CD4-positive, alpha-beta T cell (primary cell): ENCODE measurements at regions not wholly inside any gene's neighbourhood (a gene's known extent, or its start where the extent isn't known, plus 50 kb on each side); places are given as distances from the start of the nearest gene placed in this dataset.

Experiments
- ATAC-seq: fragments of 200-7000 bp; cut with Tn5 transposase; one replicate; pipeline ENCODE4 v1.10.0; 2022; ENCODE audit warnings: mild to moderate bottlenecking; ENCODE audit not compliant: poor library complexity
- CTCF ChIA-PET: fragments of 350-600 bp; sonication (Branson Sonifier 250); formaldehyde crosslinking; loops from one replicate; lab custom pipeline; 2021; ENCODE audit warnings: antibody characterized with exemption, inconsistent platforms; lab: Charles Lee
- POLR2A ChIA-PET: fragments of 350-600 bp; sonication (Branson Sonifier 250); formaldehyde crosslinking; loops from one replicate; lab custom pipeline; 2021; ENCODE audit warnings: antibody characterized with exemption, inconsistent platforms; lab: Charles Lee
- DNase-seq, 14 experiments: peaks; one replicate each; pipeline ENCODE4 v3.0.0-alpha.2; 2013 to 2020; ENCODE audit warnings: mixed read lengths in 2 of 14
- H3K27ac ChIP-seq, 2 donors: one replicate each; pipeline versions ENCODE4 v1.5.1 to v1.7.0; 2013; ENCODE audit warnings: low read length in 2 of 2, low read depth in 1 of 2, mild to moderate bottlenecking in 1 of 2
- H3K27me3 ChIP-seq, 2 experiments: 1 replicate in 1 of 2; 2 replicates in 1 of 2; pipeline versions ENCODE4 v1.6.1 to v1.7.0; 2013; ENCODE audit warnings: low read length in 2 of 2, control low read depth in 1 of 2, mild to moderate bottlenecking in 1 of 2, moderate library complexity in 1 of 2; ENCODE audit not compliant: insufficient read depth in 2 of 2, control insufficient read depth in 1 of 2
- H3K36me3 ChIP-seq: one replicate; pipeline ENCODE4 v1.6.1; 2013; ENCODE audit warnings: low read length, control low read depth; ENCODE audit not compliant: insufficient read depth
- H3K4me1 ChIP-seq: one replicate; pipeline ENCODE4 v1.6.1; 2013; ENCODE audit warnings: low read length, control low read depth; ENCODE audit not compliant: insufficient read depth
- H3K4me3 ChIP-seq: one replicate; pipeline ENCODE4 v1.5.1; 2013; ENCODE audit warnings: mild to moderate bottlenecking, low read length, moderate library complexity
- H3K9me3 ChIP-seq, 2 experiments: 1 replicate in 1 of 2; 2 replicates in 1 of 2; pipeline versions ENCODE4 v1.6.1 to v1.7.0; 2013; ENCODE audit warnings: low read length in 2 of 2, mild to moderate bottlenecking in 2 of 2, control low read depth in 1 of 2, moderate library complexity in 1 of 2; ENCODE audit not compliant: control insufficient read depth in 1 of 2, insufficient read depth in 1 of 2
- H3K27ac Mint-ChIP-seq: one replicate; pipeline ENCODE4 v1.8.0; 2020; ENCODE audit warnings: mixed read lengths
- H3K27me3 Mint-ChIP-seq: one replicate; pipeline ENCODE4 v1.8.0; 2021; ENCODE audit warnings: mixed read lengths
- H3K36me3 Mint-ChIP-seq: one replicate; pipeline ENCODE4 v1.8.0; 2021; ENCODE audit warnings: low read depth, mixed read lengths
- H3K4me1 Mint-ChIP-seq: one replicate; pipeline ENCODE4 v1.8.0; 2021; ENCODE audit warnings: low read depth, mixed read lengths
- H3K4me3 Mint-ChIP-seq: one replicate; pipeline ENCODE4 v1.8.0; 2020; ENCODE audit warnings: mild to moderate bottlenecking, mixed read lengths
- H3K9me3 Mint-ChIP-seq: one replicate; pipeline ENCODE4 v1.8.0; 2020; ENCODE audit warnings: mixed read lengths
- CTCF ChIP-seq: fragments of 200-600 bp; IDR thresholded peaks from one replicate; pipeline ENCODE4 v1.8.0; 2022; ENCODE audit warnings: antibody characterized with exemption, mild to moderate bottlenecking
- intact Hi-C, 2 experiments: fragments of 100-400 bp; cut with DNase I in 1 of 2; cut with micrococcal nuclease in 1 of 2; formaldehyde crosslinking; loops; one replicate each; pipeline versions ENCODE4 v1.15.1 to v1.9.0; 2023 to 2025; cut with DNase I, micrococcal nuclease

GRCh38 chr5:93660677-93661076 lies 77.7 kb downstream of the NR2F1 start:
- Mint-ChIP-seq H3K9me3 (no peaks in the 10 kb centered on the region), H3K27ac (no peak overlapping the region), H3K36me3 (peaks cover 12% of the 10 kb centered on the region), H3K27me3 (no peaks in the 10 kb centered on the region), H3K4me3 (no peak overlapping the region), H3K4me1 (no peaks in the 10 kb centered on the region)
- no peak for TF ChIP-seq CTCF
- Histone ChIP-seq H3K4me1 (no peaks in the 10 kb centered on the region), H3K27ac (no peak overlapping the region), H3K36me3 (no peaks in the 10 kb centered on the region), H3K27me3 (no peaks in the 10 kb centered on the region), H3K9me3 (no peaks in the 10 kb centered on the region), H3K4me3 (no peak overlapping the region)
- intact Hi-C loops: no loop called here
- POLR2A ChIA-PET: no interaction called here
- no peak for DNase-seq
- CTCF ChIA-PET: no interaction called here
- ATAC-seq: no peak

DNA sequence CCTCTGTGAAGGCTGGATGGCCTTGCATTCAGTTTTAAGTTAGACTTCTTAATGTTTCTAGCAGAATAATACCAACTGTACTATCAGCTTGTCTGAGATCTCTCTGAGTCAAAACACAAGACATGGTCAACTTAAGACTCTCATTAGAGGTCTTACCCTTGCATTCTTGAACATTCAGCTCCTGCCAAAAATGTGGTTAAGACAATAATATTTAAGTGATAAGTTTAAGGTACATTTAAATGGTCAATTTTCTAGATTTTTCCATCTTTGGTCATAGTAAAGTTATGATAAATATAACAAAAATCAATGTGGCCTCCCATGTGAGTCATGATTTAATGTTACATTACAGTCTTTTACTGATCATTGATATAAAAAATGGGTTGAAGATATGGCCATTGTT lies 75.0 kb downstream of the NR2F1 start:
- no peak for TF ChIP-seq CTCF
- H3K36me3 Mint-ChIP-seq: peaks cover 4% of the 10 kb centered on the region
- POLR2A ChIA-PET: no interaction called here
- Histone ChIP-seq H3K4me3 (no peak overlapping the region), H3K27me3 (no peaks in the 10 kb centered on the region), H3K9me3 (no peaks in the 10 kb centered on the region), H3K36me3 (no peaks in the 10 kb centered on the region), H3K27ac (no peak overlapping the region), H3K4me1 (no peaks in the 10 kb centered on the region)
- intact Hi-C loops: no loop called here
- no peak for ATAC-seq
- no peaks in the 10 kb centered on the region for H3K27me3 Mint-ChIP-seq
- no peak overlapping the region for H3K4me3 Mint-ChIP-seq
- H3K9me3 Mint-ChIP-seq: no peaks in the 10 kb centered on the region
- no peak overlapping the region for H3K27ac Mint-ChIP-seq
- DNase-seq: no peak
- H3K4me1 Mint-ChIP-seq: no peaks in the 10 kb centered on the region
- CTCF ChIA-PET: no interaction called here

DNA sequence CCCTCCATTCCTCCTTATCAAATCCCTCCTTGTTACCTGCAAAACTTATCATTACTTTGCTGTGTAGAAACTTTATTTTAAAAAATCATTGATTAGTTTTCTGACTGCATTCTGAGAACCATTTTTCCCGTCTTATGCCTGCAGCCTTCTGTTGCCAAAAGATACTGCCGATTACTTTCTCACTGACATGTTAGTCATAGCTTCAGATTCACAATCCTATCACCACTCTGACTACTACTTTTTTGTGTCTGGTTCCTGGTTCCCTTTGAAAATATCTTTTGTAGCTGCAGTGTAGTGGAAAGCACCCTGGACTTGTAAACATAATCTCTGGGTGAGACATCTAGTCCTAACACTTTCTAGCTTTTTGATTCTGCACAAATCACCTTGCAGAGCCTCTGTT lies 71.7 kb downstream of the NR2F1 start:
- Histone ChIP-seq H3K27ac (no peak overlapping the region), H3K27me3 (no peaks in the 10 kb centered on the region), H3K9me3 (no peaks in the 10 kb centered on the region), H3K4me3 (no peak overlapping the region), H3K4me1 (no peaks in the 10 kb centered on the region), H3K36me3 (no peaks in the 10 kb centered on the region)
- Mint-ChIP-seq H3K27ac (no peak overlapping the region), H3K4me3 (no peak overlapping the region), H3K36me3 (no peaks in the 10 kb centered on the region), H3K27me3 (no peaks in the 10 kb centered on the region), H3K4me1 (no peaks in the 10 kb centered on the region), H3K9me3 (no peaks in the 10 kb centered on the region)
- CTCF ChIA-PET: no interaction called here
- ATAC-seq: no peak
- intact Hi-C loops: no loop called here
- no peak for DNase-seq
- POLR2A ChIA-PET: no interaction called here
- no peak for TF ChIP-seq CTCF
